ENCODE measurements at regions not wholly inside any gene's neighbourhood (a gene's known extent, or its start where the extent isn't known, plus 50 kb on each side); places are given as distances from the start of the nearest gene placed in this dataset.

DNA sequence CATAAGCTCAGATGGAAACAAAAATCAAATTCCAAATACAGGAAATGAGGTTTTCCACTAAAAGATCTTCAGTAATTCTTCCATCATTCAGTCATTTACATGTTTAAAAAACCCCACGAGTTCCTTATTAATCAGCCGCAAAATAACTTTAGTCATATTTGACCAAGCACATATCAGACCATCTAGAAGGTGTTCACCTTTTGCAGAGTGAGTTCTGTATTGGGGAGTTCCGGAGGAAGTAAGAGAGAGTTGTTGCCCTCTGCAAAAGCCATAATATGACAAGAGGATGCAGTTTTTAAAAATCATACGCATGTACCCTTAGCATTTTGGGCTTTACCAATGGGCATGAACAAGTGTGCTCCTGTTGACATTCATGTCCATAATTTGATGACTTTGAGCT, 61.6 kb downstream of the CCR1 start:
- Mint-ChIP-seq H3K27me3 (no peaks in the 10 kb centered on the region), H3K36me3 (no peaks in the 10 kb centered on the region), H3K4me3 (no peak overlapping the region), H3K27ac (peak overlapping the region; percentile 17), H3K4me1 (peaks cover 22% of the 10 kb centered on the region), H3K9me3 (no peaks in the 10 kb centered on the region)
- peak; percentile 80 for ATAC-seq

- no peak for ATAC-seq
- H3K9me3 Mint-ChIP-seq: no peaks in the 10 kb centered on the region
- no peak overlapping the region for H3K4me3 Mint-ChIP-seq
- H3K27me3 Mint-ChIP-seq: no peaks in the 10 kb centered on the region
- H3K4me1 Mint-ChIP-seq: peaks cover 22% of the 10 kb centered on the region
- H3K36me3 Mint-ChIP-seq: no peaks in the 10 kb centered on the region
- H3K27ac Mint-ChIP-seq: peak overlapping the region; percentile 17
These were observed 62.1 kb downstream of the CCR1 start for GRCh38 chr3:46146021-46146420.

DNA sequence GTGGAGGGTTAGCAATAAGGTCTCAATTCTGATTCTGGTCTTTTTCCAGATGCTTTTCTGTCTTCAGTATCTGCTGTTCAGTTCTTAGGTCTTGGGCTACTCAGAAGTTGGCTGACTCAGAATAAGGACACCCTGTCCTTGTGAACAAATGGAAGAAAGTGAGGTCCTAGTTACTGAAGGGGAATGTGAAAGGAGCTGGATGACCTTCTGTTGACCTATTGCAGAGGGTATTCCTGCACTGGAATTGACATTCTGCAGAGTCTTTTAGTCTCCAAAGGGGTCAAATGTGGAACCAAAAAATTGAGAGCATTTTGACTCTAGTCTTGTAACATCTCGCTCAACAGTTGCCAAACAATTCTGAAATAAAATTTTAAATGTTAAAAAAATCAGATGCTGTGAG, 63.0 kb downstream of the CCR1 start:
- Mint-ChIP-seq H3K9me3 (no peaks in the 10 kb centered on the region), H3K4me1 (peaks cover 22% of the 10 kb centered on the region), H3K27me3 (no peaks in the 10 kb centered on the region), H3K4me3 (no peak overlapping the region), H3K27ac (no peak overlapping the region), H3K36me3 (no peaks in the 10 kb centered on the region)
- ATAC-seq: no peak

DNA sequence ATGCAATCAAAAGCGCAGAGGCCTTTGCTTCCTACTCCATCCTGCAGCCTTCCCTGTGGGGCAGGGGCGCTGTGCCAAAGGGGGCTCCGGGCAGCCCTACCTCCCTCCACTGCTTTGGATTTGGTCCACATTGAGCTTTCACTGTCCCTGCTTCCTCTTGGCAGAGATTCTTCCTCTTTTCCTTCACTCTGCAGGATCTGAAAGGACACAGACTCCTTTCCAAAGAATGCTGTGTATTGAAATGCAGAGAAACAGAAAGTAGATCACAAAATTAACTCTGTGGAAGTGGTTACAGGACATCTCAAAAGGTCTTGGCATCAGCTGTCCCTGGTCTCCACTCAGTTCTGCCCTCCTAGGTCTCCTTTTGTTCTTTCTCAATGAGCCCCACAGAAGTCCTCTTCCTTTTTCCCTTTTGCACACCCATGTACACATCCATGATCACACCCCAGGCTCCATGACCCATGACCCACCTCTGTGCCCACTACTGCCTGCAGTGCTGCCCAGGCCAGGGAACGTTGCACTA, 64.1 kb downstream of the CCR1 start:
- Mint-ChIP-seq H3K27ac (no peak overlapping the region), H3K4me3 (no peak overlapping the region), H3K9me3 (no peaks in the 10 kb centered on the region), H3K4me1 (peaks cover 22% of the 10 kb centered on the region), H3K36me3 (no peaks in the 10 kb centered on the region), H3K27me3 (no peaks in the 10 kb centered on the region)
- ATAC-seq: no peak

GRCh38 chr3:46141813-46142212, 66.3 kb downstream of the CCR1 start:
- Mint-ChIP-seq H3K27ac (no peak overlapping the region), H3K36me3 (no peaks in the 10 kb centered on the region), H3K9me3 (no peaks in the 10 kb centered on the region), H3K4me1 (peaks cover 18% of the 10 kb centered on the region), H3K27me3 (no peaks in the 10 kb centered on the region), H3K4me3 (no peak overlapping the region)
- ATAC-seq: no peak

GRCh38 chr3:46138581-46138980, 69.5 kb downstream of the CCR1 start:
- Mint-ChIP-seq H3K27me3 (no peaks in the 10 kb centered on the region), H3K4me3 (no peak overlapping the region), H3K4me1 (no peaks in the 10 kb centered on the region), H3K9me3 (no peaks in the 10 kb centered on the region), H3K27ac (no peak overlapping the region), H3K36me3 (no peaks in the 10 kb centered on the region)
- no peak for ATAC-seq

DNA sequence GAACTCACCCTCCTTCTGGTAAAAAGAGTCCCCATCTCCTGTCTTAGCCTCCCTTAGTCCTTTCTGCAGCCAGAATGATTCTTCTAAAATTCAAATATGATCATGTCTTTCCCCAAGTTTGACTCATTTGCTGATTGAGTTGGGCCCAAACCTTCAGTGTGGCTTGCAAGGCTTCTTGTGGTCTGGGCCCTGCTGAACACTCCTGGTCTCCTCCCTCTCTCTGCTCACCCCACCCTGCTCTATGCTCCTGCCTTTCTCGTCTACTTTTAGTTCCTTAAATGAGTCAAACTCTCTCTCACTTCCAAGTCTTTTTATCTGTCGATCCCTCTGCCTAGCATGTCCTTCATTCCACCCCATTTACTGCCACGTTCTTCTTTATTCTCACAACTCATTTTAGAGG, 72.6 kb downstream of the CCR1 start:
- no peak for ATAC-seq
- no peak overlapping the region for H3K4me3 Mint-ChIP-seq
- no peaks in the 10 kb centered on the region for H3K9me3 Mint-ChIP-seq
- no peaks in the 10 kb centered on the region for H3K36me3 Mint-ChIP-seq
- no peaks in the 10 kb centered on the region for H3K27me3 Mint-ChIP-seq
- no peak overlapping the region for H3K27ac Mint-ChIP-seq
- H3K4me1 Mint-ChIP-seq: peaks cover 4% of the 10 kb centered on the region

GRCh38 chr3:46133285-46133684, 74.8 kb downstream of the CCR1 start:
- Mint-ChIP-seq H3K4me3 (no peak overlapping the region), H3K27ac (no peak overlapping the region), H3K9me3 (no peaks in the 10 kb centered on the region), H3K4me1 (peaks cover 16% of the 10 kb centered on the region), H3K27me3 (no peaks in the 10 kb centered on the region), H3K36me3 (no peaks in the 10 kb centered on the region)
- no peak for ATAC-seq

GRCh38 chr3:46132565-46132964, 75.5 kb downstream of the CCR1 start:
- H3K36me3 Mint-ChIP-seq: no peaks in the 10 kb centered on the region
- H3K4me1 Mint-ChIP-seq: peaks cover 16% of the 10 kb centered on the region
- H3K4me3 Mint-ChIP-seq: no peak overlapping the region
- H3K27ac Mint-ChIP-seq: no peak overlapping the region
- no peaks in the 10 kb centered on the region for H3K9me3 Mint-ChIP-seq
- no peak for ATAC-seq
- no peaks in the 10 kb centered on the region for H3K27me3 Mint-ChIP-seq

- ATAC-seq: no peak
- Mint-ChIP-seq H3K27me3 (no peaks in the 10 kb centered on the region), H3K36me3 (no peaks in the 10 kb centered on the region), H3K27ac (no peak overlapping the region), H3K9me3 (no peaks in the 10 kb centered on the region), H3K4me3 (no peak overlapping the region), H3K4me1 (peaks cover 16% of the 10 kb centered on the region)
These were observed 76.1 kb downstream of the CCR1 start for GRCh38 chr3:46131884-46132450.

DNA sequence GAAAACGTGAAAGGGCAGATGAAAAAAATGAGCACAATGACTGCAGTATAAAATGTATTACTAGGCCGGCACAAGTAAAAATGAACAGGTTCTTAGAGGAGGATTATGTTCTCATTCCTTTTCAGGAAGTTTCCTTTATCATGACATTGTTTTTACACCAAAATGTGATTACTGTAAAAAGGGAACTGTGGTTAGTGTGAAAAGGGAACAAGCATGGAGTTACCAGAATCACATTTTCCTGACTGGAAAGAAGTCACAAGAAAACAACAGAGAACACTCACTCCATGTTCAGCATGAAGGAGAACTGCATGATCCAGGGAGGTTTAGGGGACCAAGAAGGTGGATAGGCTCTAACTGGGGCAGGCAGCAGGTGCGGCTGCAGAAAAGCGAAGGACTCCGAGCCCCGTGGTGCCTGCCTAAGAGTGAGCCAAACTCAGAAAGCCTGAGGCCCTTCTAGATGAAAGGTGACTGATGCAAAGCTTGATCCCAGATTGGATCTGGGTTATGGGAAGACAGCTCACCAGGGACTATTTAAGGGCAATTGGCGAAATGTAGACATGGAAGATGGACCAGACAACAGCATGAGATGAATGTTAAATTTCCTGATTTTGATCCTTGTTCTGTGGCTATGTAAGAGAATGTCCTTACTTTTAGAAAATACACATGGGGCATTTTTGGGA, 77.3 kb downstream of the CCR1 start:
- Mint-ChIP-seq H3K9me3 (no peaks in the 10 kb centered on the region), H3K36me3 (no peaks in the 10 kb centered on the region), H3K27ac (no peak overlapping the region), H3K4me3 (no peak overlapping the region), H3K4me1 (peaks cover 16% of the 10 kb centered on the region), H3K27me3 (no peaks in the 10 kb centered on the region)
- no peak for ATAC-seq

- no peak for ATAC-seq
- no peaks in the 10 kb centered on the region for H3K27me3 Mint-ChIP-seq
- no peak overlapping the region for H3K4me3 Mint-ChIP-seq
- peaks cover 16% of the 10 kb centered on the region for H3K4me1 Mint-ChIP-seq
- no peak overlapping the region for H3K27ac Mint-ChIP-seq
- no peaks in the 10 kb centered on the region for H3K9me3 Mint-ChIP-seq
- no peaks in the 10 kb centered on the region for H3K36me3 Mint-ChIP-seq
These were observed 78.4 kb downstream of the CCR1 start for GRCh38 chr3:46129588-46130272.

DNA sequence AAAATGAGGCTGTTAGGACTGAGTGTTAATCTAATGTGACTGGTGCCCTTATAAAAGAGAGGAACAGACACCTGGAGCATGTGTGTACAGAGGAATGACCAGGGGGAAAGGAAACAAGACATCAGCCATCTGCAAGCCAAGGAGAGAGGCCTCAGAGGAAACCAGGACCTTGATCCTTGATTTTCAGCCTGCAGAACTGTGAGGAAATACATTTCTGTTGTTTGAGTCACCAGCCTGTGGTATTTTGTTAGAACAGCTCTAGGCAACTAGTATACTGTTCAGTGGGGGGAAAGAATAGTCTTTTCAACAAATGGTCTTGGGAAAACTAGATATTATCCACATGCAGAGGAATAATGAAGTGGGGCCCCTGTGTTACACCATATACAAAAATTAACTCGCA, 80.6 kb downstream of the CCR1 start:
- Mint-ChIP-seq H3K36me3 (no peaks in the 10 kb centered on the region), H3K9me3 (no peaks in the 10 kb centered on the region), H3K27me3 (no peaks in the 10 kb centered on the region), H3K27ac (no peak overlapping the region), H3K4me1 (peaks cover 16% of the 10 kb centered on the region), H3K4me3 (no peak overlapping the region)
- no peak for ATAC-seq

DNA sequence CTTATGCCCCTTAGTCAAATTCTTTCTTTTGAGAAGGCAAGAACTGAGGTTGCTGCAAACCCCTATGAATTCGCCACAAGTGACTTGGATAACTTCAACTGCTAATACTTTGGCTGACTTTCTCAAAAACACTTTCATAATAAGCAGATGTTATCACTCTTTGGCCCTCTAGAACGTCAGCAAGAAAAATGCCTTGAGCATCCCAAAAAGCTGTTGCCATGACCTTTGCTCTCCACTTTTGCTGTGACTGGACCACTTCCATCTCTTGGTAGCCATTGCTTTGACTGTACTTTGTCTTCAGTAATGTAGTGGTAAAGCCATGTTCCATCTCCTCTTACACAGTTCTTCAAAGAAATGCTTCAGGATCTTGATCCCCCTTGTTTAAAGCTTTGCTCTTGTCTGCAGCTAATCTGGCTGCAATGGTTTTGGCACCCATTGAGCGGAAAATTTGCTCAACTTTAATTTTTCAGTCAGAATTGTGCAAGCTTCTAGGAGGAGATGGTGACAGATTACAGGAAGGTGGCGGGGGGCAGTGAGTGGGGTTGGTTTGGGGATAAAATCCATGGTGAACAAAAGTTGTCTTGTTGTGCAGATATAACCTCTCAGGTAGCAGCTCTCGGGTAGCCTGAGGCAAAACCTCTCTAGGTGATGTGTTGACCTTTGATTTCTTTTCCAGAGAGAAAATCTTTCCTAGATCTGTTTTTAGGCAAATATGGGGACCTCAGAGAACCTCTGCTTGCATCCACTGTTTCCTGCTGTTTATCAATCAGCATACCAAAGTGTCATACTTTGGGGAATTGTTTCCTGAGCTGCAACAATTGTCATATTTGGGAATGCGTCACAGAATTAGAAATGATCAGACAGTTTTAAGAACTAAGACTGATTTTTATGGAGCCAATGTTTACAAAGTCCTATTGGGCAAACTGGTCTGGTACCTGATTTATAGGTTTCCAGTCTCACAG, 83.6 kb downstream of the CCR1 start:
- H3K4me1 Mint-ChIP-seq: peaks cover 3% of the 10 kb centered on the region
- no peaks in the 10 kb centered on the region for H3K27me3 Mint-ChIP-seq
- H3K27ac Mint-ChIP-seq: no peak overlapping the region
- no peak overlapping the region for H3K4me3 Mint-ChIP-seq
- no peak for ATAC-seq
- H3K36me3 Mint-ChIP-seq: no peaks in the 10 kb centered on the region
- peaks cover 3% of the 10 kb centered on the region for H3K9me3 Mint-ChIP-seq

GRCh38 chr3:46123646-46124045, 84.5 kb downstream of the CCR1 start:
- peaks cover 3% of the 10 kb centered on the region for H3K9me3 Mint-ChIP-seq
- H3K27ac Mint-ChIP-seq: no peak overlapping the region
- H3K27me3 Mint-ChIP-seq: no peaks in the 10 kb centered on the region
- H3K4me3 Mint-ChIP-seq: no peak overlapping the region
- ATAC-seq: no peak
- no peaks in the 10 kb centered on the region for H3K36me3 Mint-ChIP-seq
- H3K4me1 Mint-ChIP-seq: no peaks in the 10 kb centered on the region
